HG02981 (cell line): ENCODE measurements at regions not wholly inside any gene's neighbourhood (a gene's known extent, or its start where the extent isn't known, plus 50 kb on each side); places are given as distances from the start of the nearest gene placed in this dataset.
"Not testable (repeated sequence)": the region's sequence is repeated elsewhere in the genome, so short reads cannot be mapped to it uniquely, and the experiment has no call there.

Experiments
- ATAC-seq: cut with Tn5 transposase; IDR thresholded peaks from one replicate; pipeline ENCODE4 v1.9.1; 2021; ENCODE audit warnings: mild to moderate bottlenecking, moderate library complexity; ENCODE audit not compliant: unreplicated experiment

- not testable (repeated sequence) for ATAC-seq
Observed at GRCh38 chr13:80522463-80522862, 181.5 kb upstream of the SPRY2 start.

GRCh38 chr13:80516818-80517348 lies 176.0 kb upstream of the SPRY2 start:
- no peak for ATAC-seq

GRCh38 chr13:80515296-80515695 lies 174.4 kb upstream of the SPRY2 start:
- ATAC-seq = no peak

- ATAC-seq = no peak
Observed at GRCh38 chr13:80513196-80513595, 172.3 kb upstream of the SPRY2 start.

GRCh38 chr13:80510686-80511085 lies 169.8 kb upstream of the SPRY2 start:
- no peak for ATAC-seq

- ATAC-seq = no peak
Observed at GRCh38 chr13:80509264-80509663, 168.3 kb upstream of the SPRY2 start.

- no peak for ATAC-seq
Observed at GRCh38 chr13:80508031-80508430, 167.1 kb upstream of the SPRY2 start.

- ATAC-seq = no peak
Observed at GRCh38 chr13:80504453-80504852, 163.5 kb upstream of the SPRY2 start.

GRCh38 chr13:80502359-80502758 lies 161.4 kb upstream of the SPRY2 start:
- no peak for ATAC-seq

- no peak for ATAC-seq
Observed at GRCh38 chr13:80501556-80501955, 160.6 kb upstream of the SPRY2 start.

- ATAC-seq = no peak
Observed at GRCh38 chr13:80499536-80500290, 158.8 kb upstream of the SPRY2 start.

- ATAC-seq = no peak
Observed at GRCh38 chr13:80498433-80498832, 157.5 kb upstream of the SPRY2 start.

GRCh38 chr13:80497978-80498377 lies 157.1 kb upstream of the SPRY2 start:
- no peak for ATAC-seq

GRCh38 chr13:80497439-80497838 lies 156.5 kb upstream of the SPRY2 start:
- ATAC-seq = no peak

GRCh38 chr13:80496721-80497397 lies 155.9 kb upstream of the SPRY2 start:
- no peak for ATAC-seq

GRCh38 chr13:80490491-80490943 lies 149.6 kb upstream of the SPRY2 start:
- ATAC-seq = not testable (repeated sequence)

- no peak for ATAC-seq
Observed at GRCh38 chr13:80486402-80486801, 145.5 kb upstream of the SPRY2 start.

GRCh38 chr13:80483157-80483556 lies 142.2 kb upstream of the SPRY2 start:
- ATAC-seq = no peak

GRCh38 chr13:80481588-80481987 lies 140.7 kb upstream of the SPRY2 start:
- ATAC-seq = no peak

GRCh38 chr13:80477661-80478443 lies 136.9 kb upstream of the SPRY2 start:
- ATAC-seq = no peak

GRCh38 chr13:80476953-80477352 lies 136.0 kb upstream of the SPRY2 start:
- ATAC-seq = no peak
